A172 (cell line): ENCODE measurements at regions not wholly inside any gene's neighbourhood (a gene's known extent, or its start where the extent isn't known, plus 50 kb on each side); places are given as distances from the start of the nearest gene placed in this dataset.

Experiments used
- DNase-seq: peaks from one replicate; pipeline ENCODE4 v3.0.0-alpha.2; 2015; ENCODE audit warnings: low spot score

- no peak for DNase-seq
These were observed 226.5 kb upstream of the ANKRD55 start for GRCh38 chr5:56459394-56460194.

GRCh38 chr5:56457887-56458812 is 225.0 kb upstream of the ANKRD55 start:
- DNase-seq = peak; percentile 25

- DNase-seq = peak; percentile 36
These were observed 222.9 kb upstream of the ANKRD55 start for GRCh38 chr5:56456002-56456401.

- no peak for DNase-seq
These were observed 222.3 kb upstream of the ANKRD55 start for GRCh38 chr5:56455417-56455816.

GRCh38 chr5:56454219-56454862 is 221.2 kb upstream of the ANKRD55 start:
- no peak for DNase-seq

- no peak for DNase-seq
These were observed 218.6 kb upstream of the ANKRD55 start for GRCh38 chr5:56451742-56452141.

- no peak for DNase-seq
These were observed 217.6 kb upstream of the ANKRD55 start for GRCh38 chr5:56450766-56451165.

- no peak for DNase-seq
These were observed 216.0 kb upstream of the ANKRD55 start for GRCh38 chr5:56449071-56449640.

- DNase-seq = no peak
These were observed 214.5 kb upstream of the ANKRD55 start for GRCh38 chr5:56447656-56448055.

- no peak for DNase-seq
These were observed 214.1 kb upstream of the ANKRD55 start for GRCh38 chr5:56447232-56447631.

GRCh38 chr5:56446728-56447127 is 213.6 kb upstream of the ANKRD55 start:
- no peak for DNase-seq

- DNase-seq = no peak
These were observed 210.7 kb upstream of the ANKRD55 start for GRCh38 chr5:56443826-56444225.

GRCh38 chr5:56440871-56441740 is 208.0 kb upstream of the ANKRD55 start:
- peak; percentile 51 for DNase-seq

GRCh38 chr5:56434986-56435385 is 201.9 kb upstream of the ANKRD55 start:
- no peak for DNase-seq

GRCh38 chr5:56433039-56433617 is 200.0 kb upstream of the ANKRD55 start:
- no peak for DNase-seq

- DNase-seq = no peak
These were observed 199.2 kb upstream of the ANKRD55 start for GRCh38 chr5:56432321-56432720.

GRCh38 chr5:56430422-56430821 is 197.3 kb upstream of the ANKRD55 start:
- no peak for DNase-seq

- DNase-seq = no peak
These were observed 196.0 kb upstream of the ANKRD55 start for GRCh38 chr5:56429110-56429561.

GRCh38 chr5:56426693-56427092 is 193.6 kb upstream of the ANKRD55 start:
- DNase-seq = no peak

GRCh38 chr5:56422076-56422762 is 189.1 kb upstream of the ANKRD55 start:
- no peak for DNase-seq
